Suprapubic skin (tissue), 4 donors: ENCODE measurements at regions not wholly inside any gene's neighbourhood (a gene's known extent, or its start where the extent isn't known, plus 50 kb on each side); places are given as distances from the start of the nearest gene placed in this dataset.

ENCODE experiments used
- EP300 ChIP-seq: sonication (generic); formaldehyde crosslinking; IDR thresholded peaks from one replicate; pipeline ENCODE4 v1.6.1; 2017; ENCODE audit warnings: antibody characterized with exemption
- POLR2A ChIP-seq, 2 donors: fragments of 450-650 bp; IDR thresholded peaks; one replicate each; pipeline ENCODE4 v1.6.1; 2017; ENCODE audit warnings: antibody characterized with exemption in 2 of 2, mild to moderate bottlenecking in 2 of 2, moderate library complexity in 2 of 2
- POLR2AphosphoS5 ChIP-seq, 3 donors: sonication (generic); formaldehyde crosslinking; IDR thresholded peaks; one replicate each; pipeline ENCODE4 v1.6.1; 2017; ENCODE audit warnings: antibody characterized with exemption in 3 of 3
- TF ChIP-seq, protein P1 (sequence below), 2 donors: fragments of 200-600 bp in 1 of 2; fragments of 450-650 bp in 1 of 2; sonication (generic) in 1 of 2; IDR thresholded peaks; one replicate each; pipeline ENCODE4 v1.5.1; 2016 to 2019; ENCODE audit warnings: antibody characterized with exemption in 2 of 2, mild to moderate bottlenecking in 1 of 2, moderate library complexity in 1 of 2

DNA sequence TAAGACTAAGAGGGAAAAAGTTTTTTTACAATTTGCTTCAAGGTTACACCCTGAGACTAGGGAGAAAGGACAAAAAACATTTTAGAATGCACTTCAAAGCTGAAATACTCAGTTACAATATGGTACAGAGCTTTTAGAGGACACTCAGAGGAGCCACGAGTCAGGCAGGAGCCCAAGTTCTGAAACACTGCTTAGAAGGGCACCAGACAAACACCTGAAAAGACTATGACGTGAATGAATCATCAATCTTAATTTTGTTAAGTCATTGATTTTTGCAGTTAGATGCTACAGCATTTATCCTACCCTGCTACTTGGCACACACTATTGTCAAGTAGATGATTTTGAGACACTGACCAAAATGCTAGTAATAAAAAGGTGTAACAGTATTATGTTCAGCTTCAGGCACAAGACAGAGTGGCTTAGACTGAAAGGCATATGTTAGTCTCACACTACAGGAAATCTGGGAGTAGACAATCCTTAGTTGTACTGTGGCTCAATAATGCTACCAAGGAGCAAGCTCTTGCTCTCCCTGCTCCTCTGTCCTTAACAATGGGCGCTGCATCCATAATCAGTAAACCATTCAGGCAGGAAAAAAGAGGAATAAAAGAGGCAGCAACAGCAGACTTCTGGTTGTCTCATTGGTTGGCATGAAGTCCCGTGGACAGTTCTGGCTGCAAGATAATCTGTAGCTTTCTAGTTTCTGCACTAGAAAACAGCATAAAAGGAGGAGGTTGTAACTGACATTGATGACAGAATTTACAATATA is 151.8 kb downstream of the ABCA8 start:
- no peak for TF ChIP-seq POLR2A (IDR thresholded peaks at IDR 0.05)
- no peak for TF ChIP-seq POLR2AphosphoS5 (IDR thresholded peaks at IDR 0.05)
- TF ChIP-seq, protein P1, sequence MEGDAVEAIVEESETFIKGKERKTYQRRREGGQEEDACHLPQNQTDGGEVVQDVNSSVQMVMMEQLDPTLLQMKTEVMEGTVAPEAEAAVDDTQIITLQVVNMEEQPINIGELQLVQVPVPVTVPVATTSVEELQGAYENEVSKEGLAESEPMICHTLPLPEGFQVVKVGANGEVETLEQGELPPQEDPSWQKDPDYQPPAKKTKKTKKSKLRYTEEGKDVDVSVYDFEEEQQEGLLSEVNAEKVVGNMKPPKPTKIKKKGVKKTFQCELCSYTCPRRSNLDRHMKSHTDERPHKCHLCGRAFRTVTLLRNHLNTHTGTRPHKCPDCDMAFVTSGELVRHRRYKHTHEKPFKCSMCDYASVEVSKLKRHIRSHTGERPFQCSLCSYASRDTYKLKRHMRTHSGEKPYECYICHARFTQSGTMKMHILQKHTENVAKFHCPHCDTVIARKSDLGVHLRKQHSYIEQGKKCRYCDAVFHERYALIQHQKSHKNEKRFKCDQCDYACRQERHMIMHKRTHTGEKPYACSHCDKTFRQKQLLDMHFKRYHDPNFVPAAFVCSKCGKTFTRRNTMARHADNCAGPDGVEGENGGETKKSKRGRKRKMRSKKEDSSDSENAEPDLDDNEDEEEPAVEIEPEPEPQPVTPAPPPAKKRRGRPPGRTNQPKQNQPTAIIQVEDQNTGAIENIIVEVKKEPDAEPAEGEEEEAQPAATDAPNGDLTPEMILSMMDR (IDR thresholded peaks at IDR 0.05), result no peak
- no peak for TF ChIP-seq EP300
